Ovary (tissue), 3 donors: ENCODE measurements at regions not wholly inside any gene's neighbourhood (a gene's known extent, or its start where the extent isn't known, plus 50 kb on each side); places are given as distances from the start of the nearest gene placed in this dataset.

Source experiments
- CTCF ChIP-seq, 3 donors: fragments of 450-650 bp in 2 of 3; fragments of 200-600 bp in 1 of 3; IDR thresholded peaks; one replicate each; pipeline versions ENCODE4 v1.5.1 to v1.8.0; 2016 to 2022; ENCODE audit warnings: antibody characterized with exemption in 3 of 3, mild to moderate bottlenecking in 1 of 3
- POLR2A ChIP-seq: fragments of 450-650 bp; IDR thresholded peaks from one replicate; pipeline ENCODE4 v1.6.1; 2017; ENCODE audit warnings: antibody characterized with exemption, mild to moderate bottlenecking, moderate library complexity
- donor health status: DM: no; HTN: no; CAD: no.

DNA sequence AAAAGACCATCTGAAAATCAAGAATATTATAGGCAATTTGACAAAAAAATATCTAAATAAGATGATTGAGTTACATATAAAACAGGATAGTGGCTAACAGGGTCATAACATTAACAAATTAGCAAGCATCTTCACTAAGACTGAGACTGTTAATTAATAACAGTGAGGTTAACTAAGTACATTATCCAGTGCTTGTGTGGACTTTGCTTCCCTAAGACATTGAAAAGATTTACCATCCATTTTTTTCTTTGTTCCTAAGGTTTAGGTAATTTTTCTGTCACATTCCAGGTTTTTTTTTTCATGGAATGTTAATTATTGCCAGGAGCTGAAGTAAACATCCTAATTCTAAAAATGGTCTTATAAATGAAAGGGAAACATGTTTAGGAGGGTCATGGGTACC, 227.6 kb downstream of the ANKRD7 start:
- TF ChIP-seq CTCF (IDR thresholded peaks at IDR 0.05) (no peak), POLR2A (no peak)
